ENCODE measurements at regions not wholly inside any gene's neighbourhood (a gene's known extent, or its start where the extent isn't known, plus 50 kb on each side); places are given as distances from the start of the nearest gene placed in this dataset.
"Not testable (repeated sequence)": the region's sequence is repeated elsewhere in the genome, so short reads cannot be mapped to it uniquely, and the experiment has no call there.

GRCh38 chr1:21385022-21385421 is 54.9 kb upstream of the NBPF3 start:
- DNase-seq (ENCODE audit: low read depth in 2 of 2) = no peak

DNA sequence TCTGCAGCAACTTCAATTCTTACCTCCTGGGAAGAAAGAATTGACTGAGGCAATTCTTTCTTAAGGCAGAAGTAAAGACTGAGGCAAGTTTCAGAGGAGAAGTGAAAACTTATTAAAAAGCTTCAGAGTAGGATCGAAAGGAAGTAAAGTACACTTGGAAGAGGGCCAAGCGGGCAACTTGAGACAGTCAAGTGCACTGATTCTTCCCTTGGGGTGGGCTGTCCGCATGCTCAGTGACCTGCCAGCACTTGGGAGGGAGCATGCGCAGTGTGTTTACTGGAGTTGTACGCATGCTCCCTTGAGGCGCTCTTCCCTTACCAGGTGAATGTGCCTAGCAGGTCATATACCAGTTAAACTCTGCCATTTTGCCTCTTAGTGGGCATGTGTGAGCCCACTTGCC is 55.3 kb upstream of the NBPF3 start:
- DNase-seq (ENCODE audit: low read depth in 2 of 2) = no peak

GRCh38 chr1:21383785-21384401 is 56.0 kb upstream of the NBPF3 start:
- DNase-seq (ENCODE audit: low read depth in 2 of 2) = no peak

DNA sequence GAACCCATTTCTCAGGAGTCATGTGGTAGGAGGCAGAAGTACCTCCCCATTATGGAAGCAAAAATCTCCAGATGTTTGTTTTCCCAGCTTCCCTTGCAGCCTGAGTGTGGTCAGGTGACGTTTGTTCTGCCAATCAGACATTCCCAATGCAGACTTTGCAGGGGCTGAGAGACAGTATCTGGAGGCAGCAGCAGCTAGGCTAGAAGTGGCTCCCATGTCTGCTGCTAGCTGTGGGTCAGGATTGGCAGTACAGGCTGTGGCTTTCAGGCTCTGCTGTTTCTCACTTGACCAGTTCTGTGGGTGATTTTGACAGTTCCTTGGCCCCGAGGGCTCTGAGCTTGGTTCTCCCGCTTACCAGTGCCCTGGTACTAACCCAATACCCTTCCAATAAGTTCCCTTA is 58.6 kb upstream of the NBPF3 start:
- no peak for DNase-seq (ENCODE audit: low read depth in 2 of 2)

DNA sequence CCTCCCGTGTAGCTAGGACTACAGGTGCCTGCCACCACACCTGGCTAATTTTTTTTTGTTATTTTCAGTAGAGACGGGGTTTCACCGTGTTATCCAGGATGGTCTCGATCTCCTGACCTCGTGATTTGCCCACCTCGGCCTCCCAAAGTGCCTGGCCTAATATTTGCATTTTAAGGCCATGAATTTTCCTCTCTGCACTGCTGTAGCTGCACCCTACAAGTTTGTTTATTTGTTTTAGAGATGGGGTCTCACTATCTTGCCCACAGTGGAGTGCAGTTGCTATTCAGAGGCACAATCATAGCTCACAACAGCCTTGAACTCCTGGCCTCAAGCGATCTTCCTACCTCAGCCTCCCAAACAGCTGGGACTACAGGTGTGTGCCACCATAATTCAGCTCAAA is 59.8 kb upstream of the NBPF3 start:
- DNase-seq (ENCODE audit: low read depth in 2 of 2) = not testable (repeated sequence)

DNA sequence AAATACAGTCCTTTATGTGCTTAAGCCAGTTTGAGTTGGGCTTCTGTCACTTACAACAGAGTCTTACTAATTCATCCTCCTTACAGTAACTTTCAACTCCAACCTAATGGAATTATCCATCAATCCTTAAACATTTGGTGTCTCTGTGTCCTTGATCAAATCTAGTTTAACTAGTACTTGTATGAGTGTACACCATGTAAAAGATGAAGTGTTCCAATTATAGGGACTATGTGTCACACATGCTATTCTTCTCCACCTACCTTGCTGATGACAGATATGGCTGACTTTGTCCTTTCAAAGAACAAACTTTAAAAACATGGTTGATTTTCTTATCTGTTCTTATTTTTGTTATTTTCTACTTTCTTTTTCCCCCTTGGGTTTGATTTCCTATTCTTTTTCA is 60.4 kb upstream of the NBPF3 start:
- no peak for DNase-seq (ENCODE audit: low read depth in 2 of 2)

- no peak for DNase-seq (ENCODE audit: low read depth in 2 of 2)
Measured at GRCh38 chr1:21378705-21379494, 61.0 kb upstream of the NBPF3 start.

- DNase-seq (ENCODE audit: low read depth in 2 of 2) = no peak
Measured at GRCh38 chr1:21372383-21372782, 67.6 kb upstream of the NBPF3 start.

DNA sequence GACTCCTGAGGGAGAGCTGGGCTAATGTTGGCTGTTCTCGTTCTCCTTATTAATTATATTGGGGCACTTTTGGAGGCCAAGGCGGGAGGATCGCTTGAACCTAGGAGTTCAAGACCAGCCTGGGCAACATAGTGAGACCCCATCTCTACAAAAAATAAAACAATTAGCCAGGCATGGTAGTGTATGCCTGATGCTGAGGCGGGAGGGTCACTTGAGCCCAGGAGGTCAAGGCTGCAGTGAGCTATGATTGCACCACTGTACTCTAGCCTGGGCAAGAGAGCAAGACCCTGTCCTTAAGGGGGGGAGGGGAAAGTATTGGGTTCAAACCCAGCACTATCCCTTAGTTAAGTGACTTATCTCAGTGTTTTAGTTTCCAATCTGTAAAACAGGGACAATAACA is 70.0 kb upstream of the NBPF3 start:
- DNase-seq (ENCODE audit: low read depth in 2 of 2) = no peak

- peak; percentile 45 to 48 for DNase-seq (ENCODE audit: low read depth in 2 of 2)
Measured at GRCh38 chr1:21368515-21369289, 71.2 kb upstream of the NBPF3 start.

DNA sequence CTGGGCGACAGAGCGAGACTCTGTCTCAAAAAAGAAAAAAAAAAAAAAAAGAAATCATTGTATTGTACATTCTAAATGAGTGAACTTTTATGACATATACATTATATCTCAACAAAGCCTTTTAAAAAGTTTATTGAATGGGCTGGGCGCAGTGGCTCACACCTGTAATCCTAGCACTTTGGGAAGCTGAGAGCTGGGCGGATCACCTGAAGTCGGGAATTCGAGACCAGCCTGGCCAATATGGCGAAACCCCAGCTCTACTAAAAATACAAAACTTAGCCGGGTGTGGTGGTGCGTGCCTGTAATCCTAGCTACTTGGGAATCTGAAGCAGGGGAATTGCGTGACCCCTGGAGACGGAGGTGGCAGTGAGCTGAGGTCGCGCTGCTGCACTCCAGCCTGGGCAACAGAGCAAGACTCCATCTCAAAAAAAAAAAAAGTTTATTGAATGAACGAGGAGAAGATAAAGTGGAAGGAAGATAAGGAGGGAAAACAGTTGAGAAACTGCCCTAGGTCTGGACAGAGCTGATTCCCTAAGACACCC is 71.9 kb upstream of the NBPF3 start:
- not testable (repeated sequence) for DNase-seq (ENCODE audit: low read depth in 2 of 2)

DNA sequence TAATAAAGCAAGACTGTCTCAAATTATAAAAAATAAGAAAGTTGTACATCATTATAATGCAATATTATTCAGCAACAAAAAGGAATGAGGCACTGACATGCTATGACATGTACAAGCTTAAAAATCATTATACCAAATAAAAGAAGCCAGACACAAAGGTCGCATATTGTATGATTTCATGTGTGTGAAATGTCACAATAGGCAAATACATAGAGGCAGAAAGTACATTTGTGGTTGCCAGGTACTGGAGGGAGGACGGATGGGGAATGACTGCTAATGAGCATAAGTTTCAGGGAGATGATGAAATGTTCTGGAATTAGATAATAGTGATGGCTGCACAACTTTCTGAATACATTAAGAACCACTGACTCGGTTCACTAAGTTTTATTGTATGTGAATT is 73.6 kb upstream of the NBPF3 start:
- DNase-seq (ENCODE audit: low read depth in 2 of 2) = no peak

DNA sequence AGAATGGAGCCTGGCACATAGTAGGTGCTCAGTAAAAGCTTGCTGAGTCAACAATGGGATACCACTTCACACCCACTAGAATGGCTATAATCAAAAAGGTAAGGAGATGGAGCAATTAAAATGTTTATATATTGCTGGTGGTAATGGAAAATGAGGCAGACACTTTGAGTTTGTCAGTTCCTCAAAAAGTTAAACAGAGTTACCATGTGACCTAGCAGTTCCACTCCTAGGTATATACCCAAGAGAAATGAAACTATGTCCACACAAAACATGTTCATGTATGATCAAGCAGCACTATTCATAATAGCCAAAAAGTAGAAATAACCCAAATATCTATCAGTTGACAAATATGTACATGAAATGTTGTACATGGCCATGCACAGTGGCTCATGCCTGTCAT is 74.8 kb upstream of the ECE1 start:
- DNase-seq (ENCODE audit: low read depth in 2 of 2) = no peak

GRCh38 chr1:21362096-21362495 is 71.8 kb upstream of the ECE1 start:
- DNase-seq (ENCODE audit: low read depth in 2 of 2) = no peak

- DNase-seq (ENCODE audit: low read depth in 2 of 2) = no peak
Measured at GRCh38 chr1:21361506-21361905, 71.2 kb upstream of the ECE1 start.

DNA sequence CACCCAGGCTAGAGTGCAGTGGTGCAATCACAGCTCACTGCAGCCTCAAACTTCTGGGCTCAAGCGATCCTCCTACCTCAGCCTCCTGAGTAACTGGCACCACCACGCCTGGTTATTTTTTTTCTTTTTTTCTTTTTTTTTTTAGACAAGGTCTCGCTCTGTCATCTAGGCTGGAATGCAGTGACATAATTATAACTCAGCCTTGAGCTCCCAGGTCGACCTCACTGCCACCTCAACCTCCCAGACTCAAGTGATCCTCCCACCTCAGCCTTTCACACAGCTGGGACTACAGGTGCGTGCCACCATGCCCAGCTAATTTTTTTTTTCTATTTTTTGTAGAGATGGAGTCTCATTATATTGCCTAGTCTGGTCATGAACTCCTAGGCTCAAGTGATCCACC is 66.9 kb upstream of the ECE1 start:
- no peak for DNase-seq (ENCODE audit: low read depth in 2 of 2)

- no peak for DNase-seq (ENCODE audit: low read depth in 2 of 2)
Measured at GRCh38 chr1:21355956-21356355, 65.7 kb upstream of the ECE1 start.

- DNase-seq (ENCODE audit: low read depth in 2 of 2) = no peak
Measured at GRCh38 chr1:21352586-21352985, 62.3 kb upstream of the ECE1 start.

GRCh38 chr1:21351901-21352300 is 61.6 kb upstream of the ECE1 start:
- no peak for DNase-seq (ENCODE audit: low read depth in 2 of 2)

DNA sequence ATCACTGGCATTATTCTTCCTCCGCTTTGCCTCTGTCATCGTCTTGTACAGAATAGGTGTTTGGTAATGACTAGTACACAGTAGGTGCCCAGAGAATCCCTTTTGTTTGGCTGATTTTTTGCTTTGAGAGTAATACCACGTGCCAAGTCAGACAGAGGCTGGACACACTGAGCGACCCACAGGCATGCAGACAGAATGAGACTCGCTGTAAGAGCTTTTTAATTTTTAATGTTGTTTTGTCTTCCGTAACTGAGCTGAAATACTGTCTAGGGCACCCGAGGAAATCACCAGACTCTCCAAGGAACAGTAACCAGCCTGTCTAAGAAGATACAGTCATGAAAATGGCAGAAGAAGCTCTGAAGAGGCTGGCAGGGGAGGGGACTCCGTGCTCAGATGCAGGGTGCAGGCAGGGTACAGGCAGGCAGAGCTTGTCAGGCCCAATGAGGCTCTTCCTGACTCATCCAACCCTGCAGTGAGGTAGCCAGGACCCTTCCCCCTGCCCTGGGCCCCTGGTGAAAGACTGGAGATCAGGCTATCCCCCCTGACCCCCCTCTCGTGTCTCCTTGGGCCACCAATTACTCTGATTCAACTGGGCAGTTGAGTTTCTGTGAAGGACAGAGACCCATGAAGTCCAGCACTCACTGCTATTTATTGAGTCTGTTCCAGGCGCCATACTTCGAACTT is 60.1 kb upstream of the ECE1 start:
- DNase-seq (ENCODE audit: low read depth in 2 of 2) = no peak

DNA sequence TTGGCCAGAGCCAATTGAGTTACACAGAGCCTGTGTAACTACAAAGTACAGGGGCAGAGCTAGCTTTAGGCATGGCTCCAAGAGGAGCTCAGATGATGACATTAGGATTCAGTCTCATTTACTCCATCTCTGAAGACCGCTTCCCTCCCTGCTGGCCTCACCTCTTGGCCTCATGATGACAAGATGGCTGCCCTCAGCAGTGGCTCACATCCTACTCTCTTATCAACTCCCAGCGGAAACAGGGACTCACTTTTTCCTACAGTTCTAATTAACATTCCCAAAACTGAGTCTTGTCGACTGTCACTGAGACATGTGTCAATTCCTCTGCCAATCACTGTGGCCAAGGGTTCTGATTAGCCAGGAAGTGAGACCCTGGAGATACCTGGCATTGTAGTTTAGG is 59.4 kb upstream of the ECE1 start:
- DNase-seq (ENCODE audit: low read depth in 2 of 2) = no peak

DNA sequence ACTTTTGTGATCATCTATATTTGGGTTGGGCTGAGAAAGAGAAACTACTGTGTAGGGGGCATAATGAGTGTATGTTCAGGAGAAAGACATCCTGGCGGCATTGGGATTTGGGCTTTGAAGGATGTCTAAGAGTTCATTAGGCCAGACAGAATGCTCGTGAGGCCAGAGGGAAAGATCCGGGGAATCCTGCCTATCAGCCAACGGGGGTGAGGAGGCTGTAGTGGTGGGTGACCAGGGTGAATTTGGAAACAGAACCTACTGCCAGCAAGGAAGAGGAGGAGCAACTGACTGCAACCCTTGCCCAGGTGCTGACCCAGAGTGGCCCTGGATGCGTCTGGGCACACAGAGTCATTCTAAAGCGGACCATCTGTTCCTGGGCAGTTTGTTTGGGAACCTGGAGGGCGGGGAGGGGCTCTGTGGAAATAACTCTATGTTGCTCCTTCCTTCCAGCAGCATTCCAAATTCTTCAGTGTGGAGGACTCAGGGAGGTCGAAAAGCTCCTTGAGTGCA is 56.9 kb upstream of the ECE1 start:
- DNase-seq (ENCODE audit: low read depth in 2 of 2) = no peak

Measured in fibroblast of skin of left quadriceps (primary cell).